HS-27A (cell line): ENCODE measurements at regions not wholly inside any gene's neighbourhood (a gene's known extent, or its start where the extent isn't known, plus 50 kb on each side); places are given as distances from the start of the nearest gene placed in this dataset.
"Not testable (repeated sequence)": the region's sequence is repeated elsewhere in the genome, so short reads cannot be mapped to it uniquely, and the experiment has no call there.

Experiments
- DNase-seq: peaks from one replicate; pipeline ENCODE4 v3.0.0-alpha.2; 2012; ENCODE audit warnings: low read depth, missing footprints

GRCh38 chr12:28693565-28694219 lies 455.4 kb upstream of the FAR2 start:
- no peak for DNase-seq

- no peak for DNase-seq
These were observed 450.5 kb upstream of the FAR2 start for GRCh38 chr12:28698553-28698952.

- DNase-seq, result no peak
These were observed 450.0 kb upstream of the FAR2 start for GRCh38 chr12:28699029-28699428.

GRCh38 chr12:28700161-28700560 lies 448.9 kb upstream of the FAR2 start:
- no peak for DNase-seq

GRCh38 chr12:28704477-28705169 lies 444.5 kb upstream of the FAR2 start:
- no peak for DNase-seq

GRCh38 chr12:28708918-28709371 lies 440.1 kb upstream of the FAR2 start:
- peak; percentile 34 for DNase-seq

GRCh38 chr12:28709986-28710685 lies 438.9 kb upstream of the FAR2 start:
- no peak for DNase-seq

- DNase-seq, result peak; percentile 71
These were observed 438.2 kb upstream of the FAR2 start for GRCh38 chr12:28710882-28711281.

- DNase-seq, result no peak
These were observed 437.7 kb upstream of the FAR2 start for GRCh38 chr12:28711421-28711820.

- no peak for DNase-seq
These were observed 406.3 kb upstream of the FAR2 start for GRCh38 chr12:28742791-28743190.

- DNase-seq, result no peak
These were observed 402.2 kb upstream of the FAR2 start for GRCh38 chr12:28746734-28747325.

- DNase-seq, result no peak
These were observed 398.0 kb upstream of the FAR2 start for GRCh38 chr12:28750946-28751685.

- DNase-seq, result no peak
These were observed 394.1 kb upstream of the FAR2 start for GRCh38 chr12:28755027-28755426.

GRCh38 chr12:28759333-28759732 lies 389.7 kb upstream of the FAR2 start:
- DNase-seq, result no peak

GRCh38 chr12:28760040-28760903 lies 388.8 kb upstream of the FAR2 start:
- not testable (repeated sequence) for DNase-seq

GRCh38 chr12:28761897-28762296 lies 387.2 kb upstream of the FAR2 start:
- DNase-seq, result not testable (repeated sequence)

GRCh38 chr12:28766398-28766797 lies 382.7 kb upstream of the FAR2 start:
- DNase-seq, result no peak

- no peak for DNase-seq
These were observed 381.2 kb upstream of the FAR2 start for GRCh38 chr12:28767836-28768348.

GRCh38 chr12:28770322-28770721 lies 378.8 kb upstream of the FAR2 start:
- DNase-seq, result no peak

- DNase-seq, result no peak
These were observed 377.1 kb upstream of the FAR2 start for GRCh38 chr12:28771968-28772367.

GRCh38 chr12:28775556-28775955 lies 373.5 kb upstream of the FAR2 start:
- DNase-seq, result no peak
